Loucy (cell line): ENCODE measurements at regions not wholly inside any gene's neighbourhood (a gene's known extent, or its start where the extent isn't known, plus 50 kb on each side); places are given as distances from the start of the nearest gene placed in this dataset.

Experiments used
- EZH2phosphoT487 ChIP-seq: fragments of 200-600 bp; IDR thresholded peaks from 2 replicates; pipeline ENCODE4 v1.6.1; 2018; ENCODE audit warnings: antibody characterized with exemption, mild to moderate bottlenecking, moderate library complexity, borderline replicate concordance
- TF ChIP-seq, protein P1 (sequence below): fragments of 200-600 bp; sonication (generic); conservative IDR thresholded peaks from 2 replicates; pipeline ENCODE4 v1.5.1; 2014; ENCODE audit warnings: mild to moderate bottlenecking, antibody characterized with exemption, low read length

GRCh38 chr1:234988155-234988517 is 140.5 kb downstream of the TOMM20 start:
- TF ChIP-seq, protein P1, sequence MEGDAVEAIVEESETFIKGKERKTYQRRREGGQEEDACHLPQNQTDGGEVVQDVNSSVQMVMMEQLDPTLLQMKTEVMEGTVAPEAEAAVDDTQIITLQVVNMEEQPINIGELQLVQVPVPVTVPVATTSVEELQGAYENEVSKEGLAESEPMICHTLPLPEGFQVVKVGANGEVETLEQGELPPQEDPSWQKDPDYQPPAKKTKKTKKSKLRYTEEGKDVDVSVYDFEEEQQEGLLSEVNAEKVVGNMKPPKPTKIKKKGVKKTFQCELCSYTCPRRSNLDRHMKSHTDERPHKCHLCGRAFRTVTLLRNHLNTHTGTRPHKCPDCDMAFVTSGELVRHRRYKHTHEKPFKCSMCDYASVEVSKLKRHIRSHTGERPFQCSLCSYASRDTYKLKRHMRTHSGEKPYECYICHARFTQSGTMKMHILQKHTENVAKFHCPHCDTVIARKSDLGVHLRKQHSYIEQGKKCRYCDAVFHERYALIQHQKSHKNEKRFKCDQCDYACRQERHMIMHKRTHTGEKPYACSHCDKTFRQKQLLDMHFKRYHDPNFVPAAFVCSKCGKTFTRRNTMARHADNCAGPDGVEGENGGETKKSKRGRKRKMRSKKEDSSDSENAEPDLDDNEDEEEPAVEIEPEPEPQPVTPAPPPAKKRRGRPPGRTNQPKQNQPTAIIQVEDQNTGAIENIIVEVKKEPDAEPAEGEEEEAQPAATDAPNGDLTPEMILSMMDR, result no peak
- TF ChIP-seq EZH2phosphoT487, result no peak
